GM10266 (cell line): ENCODE measurements at regions not wholly inside any gene's neighbourhood (a gene's known extent, or its start where the extent isn't known, plus 50 kb on each side); places are given as distances from the start of the nearest gene placed in this dataset.

Experiments used
- DNase-seq: peaks from one replicate; pipeline ENCODE4 v3.0.0; 2012; ENCODE audit errors: extremely low spot score
- CTCF ChIP-seq: IDR thresholded peaks from 2 replicates; pipeline ENCODE4 v1.5.1; 2012; ENCODE audit warnings: mild to moderate bottlenecking, low read depth; ENCODE audit not compliant: control insufficient read depth, insufficient read depth; ENCODE audit errors: missing control alignments

- TF ChIP-seq CTCF = no peak
These were observed 197.3 kb downstream of the MRPL39 start for GRCh38 chr21:25409978-25410377.

GRCh38 chr21:25408666-25409065 is 198.6 kb downstream of the MRPL39 start:
- TF ChIP-seq CTCF = no peak
- no peak for DNase-seq

More at GRCh38 chr21:25409978-25410377, 197.3 kb downstream of the MRPL39 start:
- DNase-seq = no peak

GRCh38 chr21:25406887-25407579 is 200.2 kb downstream of the MRPL39 start:
- DNase-seq = no peak
- no peak for TF ChIP-seq CTCF

- TF ChIP-seq CTCF = no peak
- no peak for DNase-seq
These were observed 201.3 kb downstream of the MRPL39 start for GRCh38 chr21:25405984-25406383.

- TF ChIP-seq CTCF = no peak
- no peak for DNase-seq
These were observed 204.9 kb downstream of the MRPL39 start for GRCh38 chr21:25402134-25402961.

GRCh38 chr21:25400427-25400826 is 206.9 kb downstream of the MRPL39 start:
- no peak for DNase-seq
- no peak for TF ChIP-seq CTCF

- DNase-seq = no peak
- no peak for TF ChIP-seq CTCF
These were observed 208.7 kb downstream of the MRPL39 start for GRCh38 chr21:25398630-25399029.
